ENCODE measurements at regions not wholly inside any gene's neighbourhood (a gene's known extent, or its start where the extent isn't known, plus 50 kb on each side); places are given as distances from the start of the nearest gene placed in this dataset.

DNA sequence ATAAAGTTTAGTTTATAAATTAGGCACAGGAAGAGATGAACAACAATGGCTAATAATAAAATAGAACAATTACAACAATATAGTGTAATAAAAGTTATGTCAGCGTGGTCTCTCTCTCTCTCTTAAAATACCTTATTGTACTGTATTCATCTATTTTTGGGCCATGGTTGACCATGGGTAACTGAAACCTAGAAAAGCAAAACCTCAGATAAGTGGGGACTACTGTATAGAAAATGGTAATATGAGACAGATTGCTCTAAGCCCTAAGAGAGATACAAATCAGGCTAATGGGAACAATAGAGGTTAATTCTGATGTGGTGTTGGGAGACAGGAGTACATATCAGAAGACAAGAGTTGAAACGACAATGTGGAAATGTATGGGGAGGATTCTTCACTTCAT lies 86.2 kb downstream of the ZNF365 start (continued):
- TF ChIP-seq, protein P1, sequence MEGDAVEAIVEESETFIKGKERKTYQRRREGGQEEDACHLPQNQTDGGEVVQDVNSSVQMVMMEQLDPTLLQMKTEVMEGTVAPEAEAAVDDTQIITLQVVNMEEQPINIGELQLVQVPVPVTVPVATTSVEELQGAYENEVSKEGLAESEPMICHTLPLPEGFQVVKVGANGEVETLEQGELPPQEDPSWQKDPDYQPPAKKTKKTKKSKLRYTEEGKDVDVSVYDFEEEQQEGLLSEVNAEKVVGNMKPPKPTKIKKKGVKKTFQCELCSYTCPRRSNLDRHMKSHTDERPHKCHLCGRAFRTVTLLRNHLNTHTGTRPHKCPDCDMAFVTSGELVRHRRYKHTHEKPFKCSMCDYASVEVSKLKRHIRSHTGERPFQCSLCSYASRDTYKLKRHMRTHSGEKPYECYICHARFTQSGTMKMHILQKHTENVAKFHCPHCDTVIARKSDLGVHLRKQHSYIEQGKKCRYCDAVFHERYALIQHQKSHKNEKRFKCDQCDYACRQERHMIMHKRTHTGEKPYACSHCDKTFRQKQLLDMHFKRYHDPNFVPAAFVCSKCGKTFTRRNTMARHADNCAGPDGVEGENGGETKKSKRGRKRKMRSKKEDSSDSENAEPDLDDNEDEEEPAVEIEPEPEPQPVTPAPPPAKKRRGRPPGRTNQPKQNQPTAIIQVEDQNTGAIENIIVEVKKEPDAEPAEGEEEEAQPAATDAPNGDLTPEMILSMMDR (IDR thresholded peaks at IDR 0.05), result no peak
- TF ChIP-seq, protein P2, sequence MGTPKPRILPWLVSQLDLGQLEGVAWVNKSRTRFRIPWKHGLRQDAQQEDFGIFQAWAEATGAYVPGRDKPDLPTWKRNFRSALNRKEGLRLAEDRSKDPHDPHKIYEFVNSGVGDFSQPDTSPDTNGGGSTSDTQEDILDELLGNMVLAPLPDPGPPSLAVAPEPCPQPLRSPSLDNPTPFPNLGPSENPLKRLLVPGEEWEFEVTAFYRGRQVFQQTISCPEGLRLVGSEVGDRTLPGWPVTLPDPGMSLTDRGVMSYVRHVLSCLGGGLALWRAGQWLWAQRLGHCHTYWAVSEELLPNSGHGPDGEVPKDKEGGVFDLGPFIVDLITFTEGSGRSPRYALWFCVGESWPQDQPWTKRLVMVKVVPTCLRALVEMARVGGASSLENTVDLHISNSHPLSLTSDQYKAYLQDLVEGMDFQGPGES (IDR thresholded peaks at IDR 0.05; ENCODE audit: low read depth, low read length), result no peak
- no peak for TF ChIP-seq GATA2 (CRISPR knock-in tag; IDR thresholded peaks at IDR 0.05)
- TF ChIP-seq, protein P3, sequence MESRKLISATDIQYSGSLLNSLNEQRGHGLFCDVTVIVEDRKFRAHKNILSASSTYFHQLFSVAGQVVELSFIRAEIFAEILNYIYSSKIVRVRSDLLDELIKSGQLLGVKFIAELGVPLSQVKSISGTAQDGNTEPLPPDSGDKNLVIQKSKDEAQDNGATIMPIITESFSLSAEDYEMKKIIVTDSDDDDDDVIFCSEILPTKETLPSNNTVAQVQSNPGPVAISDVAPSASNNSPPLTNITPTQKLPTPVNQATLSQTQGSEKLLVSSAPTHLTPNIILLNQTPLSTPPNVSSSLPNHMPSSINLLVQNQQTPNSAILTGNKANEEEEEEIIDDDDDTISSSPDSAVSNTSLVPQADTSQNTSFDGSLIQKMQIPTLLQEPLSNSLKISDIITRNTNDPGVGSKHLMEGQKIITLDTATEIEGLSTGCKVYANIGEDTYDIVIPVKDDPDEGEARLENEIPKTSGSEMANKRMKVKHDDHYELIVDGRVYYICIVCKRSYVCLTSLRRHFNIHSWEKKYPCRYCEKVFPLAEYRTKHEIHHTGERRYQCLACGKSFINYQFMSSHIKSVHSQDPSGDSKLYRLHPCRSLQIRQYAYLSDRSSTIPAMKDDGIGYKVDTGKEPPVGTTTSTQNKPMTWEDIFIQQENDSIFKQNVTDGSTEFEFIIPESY (IDR thresholded peaks at IDR 0.05; ENCODE audit: borderline replicate concordance, low read depth), result no peak
- TF ChIP-seq TEAD4 (IDR thresholded peaks at IDR 0.05; ENCODE audit: borderline replicate concordance, insufficient read depth), result no peak
- TF ChIP-seq GABPA (IDR thresholded peaks at IDR 0.05; ENCODE audit: low read depth), result no peak
- TF ChIP-seq POLR2AphosphoS5 (IDR thresholded peaks at IDR 0.05; ENCODE audit: low read depth, low read length), result no peak
- TF ChIP-seq NFIC (IDR thresholded peaks at IDR 0.05; ENCODE audit: borderline replicate concordance), result no peak

DNA sequence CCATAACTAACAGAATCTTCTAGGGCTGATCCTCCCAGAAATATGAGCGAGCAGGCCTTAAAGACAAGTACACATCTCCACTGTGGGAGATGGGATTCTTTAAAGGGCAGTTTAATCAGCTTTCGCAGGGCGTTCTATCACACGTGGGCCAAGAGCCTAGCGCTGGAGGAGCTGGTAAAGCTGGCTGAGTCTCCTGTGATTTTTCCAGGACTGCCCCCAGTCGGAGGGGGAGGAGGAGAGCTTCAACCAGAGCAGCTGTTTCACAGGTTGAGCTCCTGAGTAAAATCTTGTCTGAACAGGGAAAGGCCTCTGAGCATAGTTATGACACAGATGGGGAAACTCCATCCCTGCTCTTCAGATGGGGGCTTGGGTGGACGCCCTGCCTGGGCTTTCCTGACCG lies 87.0 kb downstream of the ZNF365 start:
- no peak overlapping the region for H2AFZ ChIP-seq (ENCODE audit: low read depth)
- ChIA-PET POLR2A (interaction anchor here (0.5 kb wide), 1 partner anchor 356 kb away, joined by 3 read pairs; no protein-coding TSS in a partner anchor), CTCF (interaction anchor here (1.9 kb wide), 1 partner anchor 24 kb away, joined by 8 read pairs; no protein-coding TSS in a partner anchor)
- no peaks in the 10 kb centered on the region for H3K27me3 ChIP-seq (ENCODE audit: insufficient read depth)
- H3K9ac ChIP-seq, result no peak overlapping the region
- no peak overlapping the region for H3K4me3 ChIP-seq (ENCODE audit: low read depth in 2 of 2, low read length in 1 of 2)
- no peak for TF ChIP-seq NFIC (IDR thresholded peaks at IDR 0.05; ENCODE audit: borderline replicate concordance)
- WGBS (ENCODE audit: low lambda C conversion rate), result 97% methylated on average over 7 of the region's 8 CpGs
- no peak for DNase-seq
- H3K9me3 ChIP-seq, result no peaks in the 10 kb centered on the region; the same call in 1 of the 2 replicates
- H4K20me1 ChIP-seq (ENCODE audit: insufficient read depth), result no peaks in the 10 kb centered on the region
- peaks cover 0 to 2% of the 10 kb centered on the region in 2 experiments; a peak in 2 of 4 replicates for H3K4me1 ChIP-seq (ENCODE audit: control insufficient read depth in 1 of 2, insufficient read depth in 2 of 2, low read depth in 1 of 2, low read length in 1 of 2)
- H3K9me2 ChIP-seq, result no peaks in the 10 kb centered on the region
- no peak overlapping the region for H3K27ac ChIP-seq (ENCODE audit: low read depth in 2 of 2, low read length in 1 of 2)
- no peak overlapping the region for H3K4me2 ChIP-seq
- no peaks in the 10 kb centered on the region for H3K36me3 ChIP-seq (replicated peaks in 1 of 2; ENCODE audit: control insufficient read depth in 1 of 2, insufficient read depth in 2 of 2, low read length in 1 of 2)
- no peaks in the 10 kb centered on the region for H3K79me2 ChIP-seq (ENCODE audit: insufficient read depth)
- no peaks in the 10 kb centered on the region for H3F3A ChIP-seq (replicated peaks; ENCODE audit: insufficient read depth)

DNA sequence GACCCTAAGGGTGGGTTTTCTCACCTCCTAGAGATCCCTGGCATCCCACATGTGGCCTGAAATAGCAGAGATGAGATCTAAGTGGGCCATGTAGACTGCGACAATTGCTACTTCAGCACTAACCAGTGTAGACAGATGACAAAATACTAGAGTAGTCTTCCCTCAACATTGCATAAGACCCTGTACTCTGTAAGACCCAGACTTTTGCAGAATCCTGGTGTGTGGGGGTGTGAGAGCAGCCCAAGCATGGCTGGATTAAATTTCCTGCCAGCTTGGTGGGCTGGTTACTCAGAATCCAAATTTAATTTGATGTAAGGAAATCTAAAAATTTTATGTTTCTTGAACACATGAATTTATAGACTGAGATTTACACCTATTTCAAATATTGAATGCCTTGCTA lies 88.3 kb downstream of the ZNF365 start:
- WGBS (ENCODE audit: low lambda C conversion rate), result 100% methylated on average over 1 of the region's 1 CpG
- TF ChIP-seq, protein P1 (IDR thresholded peaks at IDR 0.05), result no peak
- TF ChIP-seq, protein P2 (IDR thresholded peaks at IDR 0.05; ENCODE audit: low read depth, low read length), result no peak
- TF ChIP-seq TEAD4 (IDR thresholded peaks at IDR 0.05; ENCODE audit: borderline replicate concordance, insufficient read depth), result no peak
- no peak for TF ChIP-seq RCOR1 (IDR thresholded peaks at IDR 0.05; ENCODE audit: low read length)
- TF ChIP-seq, protein P4, sequence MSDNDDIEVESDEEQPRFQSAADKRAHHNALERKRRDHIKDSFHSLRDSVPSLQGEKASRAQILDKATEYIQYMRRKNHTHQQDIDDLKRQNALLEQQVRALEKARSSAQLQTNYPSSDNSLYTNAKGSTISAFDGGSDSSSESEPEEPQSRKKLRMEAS (IDR thresholded peaks at IDR 0.05; ENCODE audit: low read depth), result no peak
- no peak for TF ChIP-seq FOXM1 (IDR thresholded peaks at IDR 0.05; ENCODE audit: low read depth)
- TF ChIP-seq, protein P5, sequence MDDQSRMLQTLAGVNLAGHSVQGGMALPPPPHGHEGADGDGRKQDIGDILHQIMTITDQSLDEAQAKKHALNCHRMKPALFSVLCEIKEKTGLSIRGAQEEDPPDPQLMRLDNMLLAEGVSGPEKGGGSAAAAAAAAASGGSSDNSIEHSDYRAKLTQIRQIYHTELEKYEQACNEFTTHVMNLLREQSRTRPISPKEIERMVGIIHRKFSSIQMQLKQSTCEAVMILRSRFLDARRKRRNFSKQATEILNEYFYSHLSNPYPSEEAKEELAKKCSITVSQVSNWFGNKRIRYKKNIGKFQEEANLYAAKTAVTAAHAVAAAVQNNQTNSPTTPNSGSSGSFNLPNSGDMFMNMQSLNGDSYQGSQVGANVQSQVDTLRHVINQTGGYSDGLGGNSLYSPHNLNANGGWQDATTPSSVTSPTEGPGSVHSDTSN (IDR thresholded peaks at IDR 0.05), result no peak
- TF ChIP-seq SIN3A (IDR thresholded peaks at IDR 0.05; ENCODE audit: borderline replicate concordance, low read depth, low read length), result no peak
- TF ChIP-seq SMC3 (IDR thresholded peaks at IDR 0.05; ENCODE audit: low read depth, low read length), result no peak

More for the DNA sequence above, 88.3 kb downstream of the ZNF365 start:
- Histone ChIP-seq H3K79me2 (ENCODE audit: insufficient read depth) (no peaks in the 10 kb centered on the region), H3K9ac (no peak overlapping the region), H3F3A (replicated peaks; ENCODE audit: insufficient read depth) (no peaks in the 10 kb centered on the region), H3K36me3 (replicated peaks in 1 of 2; ENCODE audit: control insufficient read depth in 1 of 2, insufficient read depth in 2 of 2, low read length in 1 of 2) (no peaks in the 10 kb centered on the region), H2AFZ (ENCODE audit: low read depth) (no peak overlapping the region), H3K9me3 (no peaks in the 10 kb centered on the region; the same call in 1 of the 2 replicates), H3K4me3 (ENCODE audit: low read depth in 2 of 2, low read length in 1 of 2) (no peak overlapping the region), H4K20me1 (ENCODE audit: insufficient read depth) (no peaks in the 10 kb centered on the region), H3K9me2 (no peaks in the 10 kb centered on the region), H3K4me2 (no peak overlapping the region), H3K27ac (ENCODE audit: low read depth in 2 of 2, low read length in 1 of 2) (no peak overlapping the region), H3K27me3 (ENCODE audit: insufficient read depth) (no peaks in the 10 kb centered on the region), H3K4me1 (ENCODE audit: control insufficient read depth in 1 of 2, insufficient read depth in 2 of 2, low read depth in 1 of 2, low read length in 1 of 2) (peaks cover 0 to 2% of the 10 kb centered on the region in 2 experiments; a peak in 2 of 4 replicates)
- ChIA-PET POLR2A (no interaction called here), CTCF (interaction anchor here (1.8 kb wide), 1 partner anchor 25 kb away, joined by 8 read pairs; no protein-coding TSS in a partner anchor)
- no peak for DNase-seq

Measured in SK-N-SH (cell line).